Endothelial cell of umbilical vein (primary cell): ENCODE measurements at regions not wholly inside any gene's neighbourhood (a gene's known extent, or its start where the extent isn't known, plus 50 kb on each side); places are given as distances from the start of the nearest gene placed in this dataset.

Source experiments
- BruUV-seq: library from RNA; stranded (reverse); fragments of 400-500 nt; replicated peaks from 2 replicates; lab custom pipeline; 2021; lab: Mats Ljungman, UMichigan
- CTCF ChIA-PET: fragments of 300-600, 350-600 bp; sonication (Branson Sonifier 250); formaldehyde crosslinking; loops from one replicate; lab custom pipeline; 2021; ENCODE audit warnings: antibody characterized with exemption, inconsistent platforms; lab: Charles Lee
- POLR2A ChIA-PET: fragments of 300-600, 350-600 bp; sonication (Branson Sonifier 250); formaldehyde crosslinking; loops from one replicate; lab custom pipeline; 2021; ENCODE audit warnings: antibody characterized with exemption, inconsistent platforms; lab: Charles Lee
- DNase-seq: peaks from one replicate; pipeline ENCODE4 v3.0.0-alpha.2; 2011; ENCODE audit warnings: low read depth, low spot score
- FAIRE-seq: peaks from 2 replicates; lab custom pipeline; 2011; peaks lifted over from hg19 to GRCh38; lab: Jason Lieb, UNC
- H2AFZ ChIP-seq: 2 replicates; pipeline ENCODE4 v1.6.0; 2012; ENCODE audit warnings: low read depth, low read length, control low read depth, inconsistent platforms
- H3K27ac ChIP-seq: 2 replicates; pipeline ENCODE4 v1.5.1; 2011; ENCODE audit warnings: low read depth, mild to moderate bottlenecking, control low read depth, low read length, moderate library complexity; ENCODE audit not compliant: insufficient read depth
- H3K27me3 ChIP-seq, 2 experiments: 2 replicates each; pipeline versions ENCODE4 v1.6.0 to v1.6.1; 2011; ENCODE audit warnings: low read length in 2 of 2, mixed read lengths in 1 of 2; ENCODE audit not compliant: control insufficient read depth in 2 of 2, insufficient read depth in 2 of 2
- H3K36me3 ChIP-seq, 2 experiments: 2 replicates in 1 of 2; 3 replicates in 1 of 2; pipeline ENCODE4 v1.5.1; 2011; ENCODE audit warnings: low read length in 2 of 2, mild to moderate bottlenecking in 1 of 2, moderate library complexity in 1 of 2; ENCODE audit not compliant: control insufficient read depth in 2 of 2, insufficient read depth in 2 of 2; ENCODE audit errors: extremely low read depth in 1 of 2
- H3K4me1 ChIP-seq: 3 replicates; pipeline ENCODE4 v1.5.1; 2011; ENCODE audit warnings: mild to moderate bottlenecking, low read length; ENCODE audit not compliant: control insufficient read depth, insufficient read depth; ENCODE audit errors: extremely low read depth
- H3K4me2 ChIP-seq: 2 replicates; pipeline ENCODE4 v1.6.1; 2011; ENCODE audit warnings: low read length, control low read depth, mixed read lengths; ENCODE audit not compliant: insufficient read depth
- H3K4me3 ChIP-seq, 3 experiments: fragments of 200-600 bp in 1 of 3; sonication (generic), shearing (Covaris generic) in 1 of 3; replicated peaks in 1 of 3; 2 replicates each; pipeline ENCODE4 v1.5.1; 2011 to 2016; ENCODE audit warnings: control low read depth in 3 of 3, low read length in 3 of 3, mild to moderate bottlenecking in 2 of 3, inconsistent platforms in 1 of 3, low read depth in 1 of 3, moderate library complexity in 1 of 3; ENCODE audit not compliant: insufficient read depth in 1 of 3
- H3K79me2 ChIP-seq: 2 replicates; pipeline ENCODE4 v1.6.0; 2012; ENCODE audit warnings: low read length, inconsistent platforms; ENCODE audit not compliant: control insufficient read depth, insufficient read depth
- H3K9ac ChIP-seq: replicated peaks from 2 replicates; pipeline ENCODE3; 2011; ENCODE audit warnings: low read length, control low read depth; ENCODE audit not compliant: insufficient read depth; ENCODE audit errors: extremely low read depth
- H3K9me1 ChIP-seq: replicated peaks from 3 replicates; pipeline ENCODE4 v1.6.0; 2011; ENCODE audit warnings: mild to moderate bottlenecking, low read length; ENCODE audit not compliant: control insufficient read depth, insufficient read depth; ENCODE audit errors: extremely low read depth
- H3K9me3 ChIP-seq: replicated peaks from 2 replicates; pipeline ENCODE4 v1.5.1; 2012; ENCODE audit warnings: low read length, inconsistent platforms; ENCODE audit not compliant: control insufficient read depth, insufficient read depth
- H4K20me1 ChIP-seq: replicated peaks from 2 replicates; pipeline ENCODE3; 2011; ENCODE audit warnings: mild to moderate bottlenecking, low read length; ENCODE audit not compliant: control insufficient read depth, insufficient read depth; ENCODE audit errors: extremely low read depth
- CTCF ChIP-seq, 2 donors: IDR thresholded peaks; 1 replicate in 1 of 2; 2 replicates in 1 of 2; pipeline ENCODE4 v1.5.1; 2011; ENCODE audit warnings: low read length in 2 of 2, mild to moderate bottlenecking in 2 of 2, moderate library complexity in 2 of 2, control low read depth in 1 of 2, inconsistent platforms in 1 of 2, low read depth in 1 of 2; ENCODE audit not compliant: insufficient read depth in 1 of 2; ENCODE audit errors: extremely low read depth in 1 of 2
- EZH2 ChIP-seq: IDR thresholded peaks from 2 replicates; pipeline ENCODE4 v1.6.1; 2012; ENCODE audit warnings: borderline replicate concordance, low read depth, mild to moderate bottlenecking, moderate library complexity, low read length, inconsistent platforms; ENCODE audit not compliant: severe bottlenecking
- FOS ChIP-seq: IDR thresholded peaks from 2 replicates; pipeline ENCODE4 v1.6.1; 2011; ENCODE audit warnings: mild to moderate bottlenecking, low read length, moderate library complexity, borderline replicate concordance; ENCODE audit not compliant: insufficient read depth
- GATA2 ChIP-seq: IDR thresholded peaks from 2 replicates; pipeline ENCODE4 v1.7.0; 2011; ENCODE audit warnings: low read depth, mild to moderate bottlenecking, moderate library complexity, mixed read lengths, low read length; ENCODE audit not compliant: insufficient read length, insufficient read depth
- JUN ChIP-seq: IDR thresholded peaks from 2 replicates; pipeline ENCODE4 v1.6.1; 2011; ENCODE audit warnings: borderline replicate concordance, low read depth; ENCODE audit not compliant: insufficient read length, insufficient read depth
- MAX ChIP-seq: IDR thresholded peaks from 2 replicates; pipeline ENCODE4 v1.6.1; 2011; ENCODE audit not compliant: insufficient read depth, insufficient read length
- POLR2A ChIP-seq: IDR thresholded peaks from 2 replicates; pipeline ENCODE4 v1.6.1; 2012; ENCODE audit warnings: low read depth, mild to moderate bottlenecking, control low read depth, low read length
- POLR2AphosphoS5 ChIP-seq: IDR thresholded peaks from 2 replicates; pipeline ENCODE4 v1.6.1; 2012; ENCODE audit warnings: low read depth, mild to moderate bottlenecking, control low read depth, low read length, moderate library complexity; ENCODE audit not compliant: insufficient read depth
- dilution Hi-C: fragments of 300-500 bp; cut with MboI; formaldehyde crosslinking; loops from one replicate; pipeline ENCODE4 v1.15.0; 2019; ENCODE audit warnings: low sequenced_read_pairs; ENCODE audit not compliant: extremely low pct_ligation_motif_present
- intact Hi-C: fragments of 100-400 bp; cut with micrococcal nuclease; formaldehyde crosslinking; loops from one replicate; pipeline ENCODE4 v1.10.0; 2022

GRCh38 chr13:72590091-72590740, 137.2 kb downstream of the MZT1 start:
- H3K4me1 ChIP-seq, result no peaks in the 10 kb centered on the region
- TF ChIP-seq POLR2AphosphoS5 (no peak), GATA2 (no peak), POLR2A (no peak), JUN (no peak), MAX (no peak), EZH2 (no peak), FOS (no peak), CTCF (IDR thresholded peaks at IDR 0.05; ENCODE audit: extremely low read depth in 1 of 2, insufficient read depth in 1 of 2, low read depth in 1 of 2, low read length in 2 of 2) (no peak)
- H3K36me3 ChIP-seq, result no peaks in the 10 kb centered on the region
- ChIA-PET POLR2A (no interaction called here), CTCF (no interaction called here)
- H3K27ac ChIP-seq, result no peak overlapping the region
- no peak for DNase-seq
- H4K20me1 ChIP-seq, result no peaks in the 10 kb centered on the region
- no peak overlapping the region for H3K4me2 ChIP-seq
- no peak overlapping the region for H3K4me3 ChIP-seq
- H3K27me3 ChIP-seq, result no peaks in the 10 kb centered on the region
- H2AFZ ChIP-seq, result no peak overlapping the region
- no peak for FAIRE-seq
- intact Hi-C loops, result no loop called here
- H3K9me1 ChIP-seq, result no peaks in the 10 kb centered on the region
- no peaks in the 10 kb centered on the region for H3K9me3 ChIP-seq
- BruUV-seq, result no TSS peak
- dilution Hi-C loops, result no loop called here
- H3K79me2 ChIP-seq, result no peaks in the 10 kb centered on the region
- H3K9ac ChIP-seq, result no peak overlapping the region
